VCaP (cell line): ENCODE measurements at regions not wholly inside any gene's neighbourhood (a gene's known extent, or its start where the extent isn't known, plus 50 kb on each side); places are given as distances from the start of the nearest gene placed in this dataset.
"Not testable (repeated sequence)": the region's sequence is repeated elsewhere in the genome, so short reads cannot be mapped to it uniquely, and the experiment has no call there.

ENCODE experiments used
- H3K27ac ChIP-seq: fragments of 450-650 bp; 2 replicates; pipeline ENCODE4 v1.5.1; 2017
- TF ChIP-seq, protein P1 (sequence below): fragments of 450-650 bp; conservative IDR thresholded peaks from 2 replicates; pipeline ENCODE4 v1.5.1; 2017; ENCODE audit warnings: mild to moderate bottlenecking, moderate library complexity

DNA sequence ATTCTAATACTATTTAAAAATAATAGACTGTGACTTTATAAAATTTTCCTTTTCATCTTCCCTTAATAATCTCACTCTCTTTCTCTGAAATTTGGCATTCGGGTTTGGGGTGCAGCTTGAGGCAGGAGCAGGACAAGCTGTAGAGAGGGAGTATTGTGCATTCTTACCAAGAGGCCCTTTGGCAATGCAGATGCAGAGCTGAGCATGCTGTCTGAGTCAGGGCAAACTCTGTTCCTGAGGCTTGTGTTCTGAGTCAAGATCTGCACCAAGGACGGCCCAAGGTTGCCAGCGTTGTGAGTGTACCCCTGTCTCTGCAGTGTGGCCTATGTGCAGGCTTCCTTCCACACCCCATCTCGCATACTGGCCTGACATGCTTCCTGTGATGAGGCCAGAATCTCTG, 343.8 kb upstream of the FRG2C start:
- TF ChIP-seq, protein P1, sequence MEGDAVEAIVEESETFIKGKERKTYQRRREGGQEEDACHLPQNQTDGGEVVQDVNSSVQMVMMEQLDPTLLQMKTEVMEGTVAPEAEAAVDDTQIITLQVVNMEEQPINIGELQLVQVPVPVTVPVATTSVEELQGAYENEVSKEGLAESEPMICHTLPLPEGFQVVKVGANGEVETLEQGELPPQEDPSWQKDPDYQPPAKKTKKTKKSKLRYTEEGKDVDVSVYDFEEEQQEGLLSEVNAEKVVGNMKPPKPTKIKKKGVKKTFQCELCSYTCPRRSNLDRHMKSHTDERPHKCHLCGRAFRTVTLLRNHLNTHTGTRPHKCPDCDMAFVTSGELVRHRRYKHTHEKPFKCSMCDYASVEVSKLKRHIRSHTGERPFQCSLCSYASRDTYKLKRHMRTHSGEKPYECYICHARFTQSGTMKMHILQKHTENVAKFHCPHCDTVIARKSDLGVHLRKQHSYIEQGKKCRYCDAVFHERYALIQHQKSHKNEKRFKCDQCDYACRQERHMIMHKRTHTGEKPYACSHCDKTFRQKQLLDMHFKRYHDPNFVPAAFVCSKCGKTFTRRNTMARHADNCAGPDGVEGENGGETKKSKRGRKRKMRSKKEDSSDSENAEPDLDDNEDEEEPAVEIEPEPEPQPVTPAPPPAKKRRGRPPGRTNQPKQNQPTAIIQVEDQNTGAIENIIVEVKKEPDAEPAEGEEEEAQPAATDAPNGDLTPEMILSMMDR: no peak
- no peak overlapping the region for H3K27ac ChIP-seq

DNA sequence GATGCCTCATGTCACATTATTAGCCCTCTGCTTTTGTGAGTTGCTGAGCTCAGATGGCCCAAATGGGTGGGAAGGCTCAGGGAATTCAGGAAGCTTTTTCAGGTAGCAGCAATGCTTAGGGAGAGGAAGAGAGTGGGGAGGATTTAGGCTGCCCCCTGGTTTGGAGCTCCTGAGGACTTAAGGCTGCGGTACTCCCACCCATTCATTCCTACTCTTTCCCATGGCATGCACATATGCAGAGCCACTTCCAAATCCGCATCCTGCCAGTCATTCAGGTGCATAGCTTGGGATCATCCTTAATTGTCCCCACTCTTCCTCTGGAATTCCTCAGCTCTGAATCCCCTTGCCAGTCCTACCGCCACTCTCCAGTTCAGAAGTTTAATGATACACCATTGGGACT, 343.1 kb upstream of the FRG2C start:
- TF ChIP-seq, protein P1: no peak
- no peak overlapping the region for H3K27ac ChIP-seq

DNA sequence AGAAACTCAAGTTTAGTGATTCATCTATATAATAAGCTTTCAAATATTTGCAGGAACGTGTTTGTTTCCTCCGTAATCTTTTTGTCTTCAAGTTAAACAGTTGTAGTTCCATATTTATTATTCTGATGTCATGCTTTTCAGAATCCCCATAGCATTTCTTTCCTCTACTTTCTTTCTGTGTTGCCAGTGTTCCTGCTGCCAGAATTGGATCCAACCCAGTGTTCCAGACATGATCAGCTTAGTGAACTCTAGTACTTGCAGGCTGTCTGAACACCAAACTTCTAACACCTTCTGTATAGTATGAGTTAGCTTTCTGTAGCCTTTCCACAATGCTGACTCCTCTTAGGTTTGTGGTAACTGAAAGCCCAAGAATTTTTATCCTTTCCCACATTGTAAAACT, 340.2 kb upstream of the FRG2C start:
- peak overlapping the region; percentile 54 for H3K27ac ChIP-seq

DNA sequence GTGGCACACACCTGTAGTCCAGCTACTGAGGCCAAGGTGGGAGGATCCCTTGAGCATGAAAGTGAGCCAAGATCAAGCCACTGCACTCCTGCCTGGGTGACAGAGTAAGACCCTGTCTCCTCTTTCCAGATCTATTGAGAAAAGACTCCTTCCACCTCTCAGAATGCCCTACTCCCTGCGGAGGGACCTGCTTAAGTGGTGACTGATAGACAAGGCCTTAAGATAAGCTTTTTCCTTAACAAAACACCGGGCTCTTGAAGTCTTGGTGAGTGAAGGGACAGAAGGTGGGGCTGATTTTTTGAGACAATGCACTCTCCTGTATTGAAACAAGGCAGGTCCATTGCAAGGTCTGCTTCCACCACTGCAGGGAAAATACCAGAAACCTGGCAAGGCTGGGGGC, 338.4 kb upstream of the FRG2C start:
- TF ChIP-seq, protein P1: no peak
- peak overlapping the region; percentile 54 for H3K27ac ChIP-seq

DNA sequence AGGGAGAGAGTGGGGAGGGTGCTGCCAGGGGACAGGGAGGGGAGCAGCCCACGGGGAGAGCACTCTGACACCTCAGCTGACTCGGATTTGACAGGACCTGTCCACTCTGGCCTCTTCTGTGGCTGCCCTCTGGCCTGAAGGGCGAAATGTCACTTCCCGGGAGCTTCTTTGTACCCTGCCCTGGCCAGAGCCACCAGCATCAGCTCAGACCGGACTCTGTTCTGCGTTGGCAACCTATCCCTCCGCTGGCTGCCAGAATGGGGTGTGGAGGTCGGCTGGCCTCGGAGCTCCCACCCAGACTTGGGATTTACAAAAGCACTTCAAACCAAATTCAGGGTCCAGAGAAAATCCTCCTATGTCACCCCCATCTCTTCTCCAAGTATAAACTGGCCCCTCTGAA, 336.7 kb upstream of the FRG2C start:
- TF ChIP-seq, protein P1: no peak

DNA sequence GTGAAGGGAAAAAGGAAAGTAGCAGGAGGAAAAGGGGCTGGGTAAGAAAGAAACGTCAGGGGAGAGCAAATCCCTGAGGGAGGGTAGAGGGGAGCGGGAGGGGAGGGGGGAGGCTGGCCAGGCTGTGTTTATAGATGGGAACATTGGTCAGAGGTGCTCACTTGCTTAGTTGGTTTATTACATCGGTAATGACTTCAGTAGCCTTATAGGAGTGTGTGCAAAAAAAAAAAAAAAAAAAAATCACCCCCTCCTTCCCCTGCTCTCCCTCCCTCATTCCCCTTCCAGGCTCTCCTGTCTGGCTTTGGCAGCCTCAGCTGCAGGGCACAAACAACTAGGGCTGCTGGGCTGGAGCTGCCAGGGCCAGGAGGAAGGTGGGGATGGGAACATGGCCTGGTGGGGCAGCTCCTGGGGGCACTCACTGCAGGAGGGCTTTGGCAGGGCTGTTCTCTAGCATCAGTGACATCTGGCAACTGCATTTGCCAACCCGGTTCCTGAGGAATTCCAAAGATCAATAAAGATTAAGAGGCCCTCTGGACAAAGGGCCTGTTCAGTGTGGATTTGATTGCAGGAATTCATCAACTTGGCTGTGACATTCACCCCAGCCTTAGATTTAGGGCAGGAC, 334.5 kb upstream of the FRG2C start:
- TF ChIP-seq, protein P1: no peak
- H3K27ac ChIP-seq: peak overlapping the region; percentile 32

More for the DNA sequence above, 336.7 kb upstream of the FRG2C start:
- no peak overlapping the region for H3K27ac ChIP-seq

DNA sequence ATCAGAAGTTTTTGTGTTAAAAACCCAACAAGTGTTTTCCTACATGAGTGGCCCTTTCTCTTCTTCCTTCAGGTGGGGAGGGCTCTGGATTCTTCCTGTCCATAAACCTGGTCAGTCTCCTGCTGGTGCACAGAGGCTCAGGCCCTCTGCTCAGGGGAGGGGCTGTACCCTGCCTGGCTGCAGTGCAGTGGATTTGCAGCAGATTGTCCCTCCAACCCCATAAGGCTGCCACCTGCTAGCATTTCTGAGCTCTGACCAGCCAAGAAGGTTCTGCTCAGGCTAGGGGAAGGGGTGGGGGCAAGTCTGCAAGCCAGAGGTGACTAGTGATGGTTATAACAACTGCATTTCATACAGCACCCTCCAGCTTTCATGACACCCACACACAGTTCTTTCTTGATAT, 333.7 kb upstream of the FRG2C start:
- peak overlapping the region; percentile 32 for H3K27ac ChIP-seq

DNA sequence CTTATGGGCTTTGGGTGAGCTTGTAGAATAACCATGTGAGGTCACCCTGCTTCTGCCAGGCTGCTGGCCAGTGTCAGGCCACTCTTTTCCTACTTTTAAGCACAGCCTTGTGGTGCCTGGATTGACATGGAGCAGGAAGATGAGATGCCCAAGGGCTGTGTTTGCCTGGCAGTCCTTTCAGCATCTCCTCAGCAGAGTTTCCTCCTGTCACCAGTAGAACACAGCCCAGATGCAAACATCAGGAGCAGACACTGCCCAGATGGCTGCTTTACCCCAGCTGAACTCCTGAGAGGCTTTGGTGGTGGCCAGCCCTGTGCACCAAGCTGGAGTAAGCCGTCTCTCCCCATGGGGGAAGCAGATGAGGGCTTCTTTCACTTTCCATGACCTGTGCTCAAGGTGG, 332.0 kb upstream of the FRG2C start:
- not testable (repeated sequence) for H3K27ac ChIP-seq

DNA sequence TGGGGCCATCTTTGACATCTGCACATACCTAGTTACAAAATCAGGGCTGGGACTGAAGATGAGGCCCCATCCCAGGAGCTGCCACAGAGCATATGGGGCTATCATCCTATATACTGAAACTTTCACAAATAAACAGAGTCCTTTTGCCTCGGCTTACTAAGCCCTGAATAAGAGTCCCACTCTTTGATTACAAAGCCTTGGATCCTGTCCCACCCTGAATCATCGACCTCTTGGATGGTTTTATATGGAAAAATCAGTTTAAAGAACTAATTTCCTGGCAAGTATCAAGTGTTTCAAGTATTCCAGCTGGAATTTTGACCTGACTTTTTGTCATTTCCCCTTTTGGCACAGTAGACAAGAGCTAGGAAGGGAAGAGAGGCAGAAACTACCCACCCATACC, 331.3 kb upstream of the FRG2C start:
- no peak overlapping the region for H3K27ac ChIP-seq

More for the DNA sequence above, 331.3 kb upstream of the FRG2C start:
- TF ChIP-seq, protein P1: no peak
